Gastroesophageal sphincter (tissue), 3 donors: ENCODE measurements at regions not wholly inside any gene's neighbourhood (a gene's known extent, or its start where the extent isn't known, plus 50 kb on each side); places are given as distances from the start of the nearest gene placed in this dataset.
"Not testable (repeated sequence)": the region's sequence is repeated elsewhere in the genome, so short reads cannot be mapped to it uniquely, and the experiment has no call there.

ENCODE experiments used
- EP300 ChIP-seq: sonication (generic); formaldehyde crosslinking; IDR thresholded peaks from one replicate; pipeline ENCODE4 v1.6.1; 2017; ENCODE audit warnings: antibody characterized with exemption, mild to moderate bottlenecking
- POLR2A ChIP-seq, 2 donors: fragments of 450-650 bp; IDR thresholded peaks; one replicate each; pipeline ENCODE4 v1.6.1; 2017; ENCODE audit warnings: antibody characterized with exemption in 2 of 2, mild to moderate bottlenecking in 2 of 2, moderate library complexity in 1 of 2
- POLR2AphosphoS5 ChIP-seq: sonication (generic); formaldehyde crosslinking; IDR thresholded peaks from one replicate; pipeline ENCODE4 v1.6.1; 2017; ENCODE audit warnings: antibody characterized with exemption
- TF ChIP-seq, protein P1 (sequence below), 4 experiments: fragments of 200-600 bp in 2 of 4; fragments of 450-650 bp in 2 of 4; sonication (generic) in 1 of 4; IDR thresholded peaks; one replicate each; pipeline ENCODE4 v1.5.1; 2017 to 2019; ENCODE audit warnings: antibody characterized with exemption in 4 of 4, mild to moderate bottlenecking in 2 of 4, moderate library complexity in 2 of 4

DNA sequence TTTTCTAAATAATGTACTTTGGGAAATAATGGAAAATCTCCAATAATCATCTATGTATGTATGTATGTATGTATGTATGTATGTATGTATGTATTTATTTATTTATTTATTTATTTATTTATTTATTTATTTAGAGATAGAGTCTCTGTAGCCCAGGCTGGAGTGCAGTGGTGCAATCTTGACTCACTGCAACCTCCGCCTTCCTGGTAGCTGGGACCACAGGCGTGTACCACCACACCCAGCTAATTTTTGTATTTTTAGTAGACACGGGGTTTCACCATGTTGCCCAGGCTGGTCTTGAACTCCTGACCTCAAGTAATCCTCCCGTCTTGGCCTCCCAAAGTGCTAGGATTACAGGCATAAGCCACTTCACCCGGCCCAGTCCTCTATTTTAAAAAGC, 91.5 kb upstream of the NAP1L1 start:
- not testable (repeated sequence) for TF ChIP-seq POLR2A (IDR thresholded peaks at IDR 0.05); EP300; POLR2AphosphoS5
- TF ChIP-seq, protein P1, sequence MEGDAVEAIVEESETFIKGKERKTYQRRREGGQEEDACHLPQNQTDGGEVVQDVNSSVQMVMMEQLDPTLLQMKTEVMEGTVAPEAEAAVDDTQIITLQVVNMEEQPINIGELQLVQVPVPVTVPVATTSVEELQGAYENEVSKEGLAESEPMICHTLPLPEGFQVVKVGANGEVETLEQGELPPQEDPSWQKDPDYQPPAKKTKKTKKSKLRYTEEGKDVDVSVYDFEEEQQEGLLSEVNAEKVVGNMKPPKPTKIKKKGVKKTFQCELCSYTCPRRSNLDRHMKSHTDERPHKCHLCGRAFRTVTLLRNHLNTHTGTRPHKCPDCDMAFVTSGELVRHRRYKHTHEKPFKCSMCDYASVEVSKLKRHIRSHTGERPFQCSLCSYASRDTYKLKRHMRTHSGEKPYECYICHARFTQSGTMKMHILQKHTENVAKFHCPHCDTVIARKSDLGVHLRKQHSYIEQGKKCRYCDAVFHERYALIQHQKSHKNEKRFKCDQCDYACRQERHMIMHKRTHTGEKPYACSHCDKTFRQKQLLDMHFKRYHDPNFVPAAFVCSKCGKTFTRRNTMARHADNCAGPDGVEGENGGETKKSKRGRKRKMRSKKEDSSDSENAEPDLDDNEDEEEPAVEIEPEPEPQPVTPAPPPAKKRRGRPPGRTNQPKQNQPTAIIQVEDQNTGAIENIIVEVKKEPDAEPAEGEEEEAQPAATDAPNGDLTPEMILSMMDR (IDR thresholded peaks at IDR 0.05): not testable (repeated sequence)
